GM12875 (cell line): ENCODE measurements at regions not wholly inside any gene's neighbourhood (a gene's known extent, or its start where the extent isn't known, plus 50 kb on each side); places are given as distances from the start of the nearest gene placed in this dataset.
"Not testable (repeated sequence)": the region's sequence is repeated elsewhere in the genome, so short reads cannot be mapped to it uniquely, and the experiment has no call there.

Experiments used
- H3K4me3 ChIP-seq: one replicate; pipeline ENCODE4 v1.5.1; 2011; ENCODE audit warnings: low read depth, low read length, control low read depth
- TF ChIP-seq, protein P1 (sequence below): IDR thresholded peaks from 2 replicates; pipeline ENCODE4 v1.5.1; 2011; ENCODE audit warnings: low read depth, mild to moderate bottlenecking, control low read depth, inconsistent platforms, low read length, moderate library complexity, borderline replicate concordance; ENCODE audit not compliant: insufficient read depth

DNA sequence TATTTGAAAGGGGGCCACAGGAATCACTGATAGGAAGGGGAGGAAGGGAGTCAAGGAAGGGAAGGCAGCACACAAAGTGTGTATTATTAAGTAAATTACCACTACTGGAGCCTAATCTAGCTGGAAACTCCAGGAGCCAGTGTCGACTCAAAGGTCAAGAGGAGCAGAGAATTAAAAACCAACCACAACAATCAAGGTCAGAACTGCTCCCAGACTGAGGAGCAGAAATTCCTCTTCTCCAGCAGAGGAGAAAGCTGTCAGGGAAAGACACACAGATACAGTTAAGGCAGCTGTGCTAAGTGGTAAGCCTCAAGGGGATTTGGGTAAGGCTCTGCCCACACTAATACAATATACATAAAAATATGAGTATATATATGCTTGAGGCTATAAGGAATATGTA is 87.5 kb upstream of the PTPN13 start:
- TF ChIP-seq, protein P1, sequence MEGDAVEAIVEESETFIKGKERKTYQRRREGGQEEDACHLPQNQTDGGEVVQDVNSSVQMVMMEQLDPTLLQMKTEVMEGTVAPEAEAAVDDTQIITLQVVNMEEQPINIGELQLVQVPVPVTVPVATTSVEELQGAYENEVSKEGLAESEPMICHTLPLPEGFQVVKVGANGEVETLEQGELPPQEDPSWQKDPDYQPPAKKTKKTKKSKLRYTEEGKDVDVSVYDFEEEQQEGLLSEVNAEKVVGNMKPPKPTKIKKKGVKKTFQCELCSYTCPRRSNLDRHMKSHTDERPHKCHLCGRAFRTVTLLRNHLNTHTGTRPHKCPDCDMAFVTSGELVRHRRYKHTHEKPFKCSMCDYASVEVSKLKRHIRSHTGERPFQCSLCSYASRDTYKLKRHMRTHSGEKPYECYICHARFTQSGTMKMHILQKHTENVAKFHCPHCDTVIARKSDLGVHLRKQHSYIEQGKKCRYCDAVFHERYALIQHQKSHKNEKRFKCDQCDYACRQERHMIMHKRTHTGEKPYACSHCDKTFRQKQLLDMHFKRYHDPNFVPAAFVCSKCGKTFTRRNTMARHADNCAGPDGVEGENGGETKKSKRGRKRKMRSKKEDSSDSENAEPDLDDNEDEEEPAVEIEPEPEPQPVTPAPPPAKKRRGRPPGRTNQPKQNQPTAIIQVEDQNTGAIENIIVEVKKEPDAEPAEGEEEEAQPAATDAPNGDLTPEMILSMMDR: no peak
- no peak overlapping the region for H3K4me3 ChIP-seq

DNA sequence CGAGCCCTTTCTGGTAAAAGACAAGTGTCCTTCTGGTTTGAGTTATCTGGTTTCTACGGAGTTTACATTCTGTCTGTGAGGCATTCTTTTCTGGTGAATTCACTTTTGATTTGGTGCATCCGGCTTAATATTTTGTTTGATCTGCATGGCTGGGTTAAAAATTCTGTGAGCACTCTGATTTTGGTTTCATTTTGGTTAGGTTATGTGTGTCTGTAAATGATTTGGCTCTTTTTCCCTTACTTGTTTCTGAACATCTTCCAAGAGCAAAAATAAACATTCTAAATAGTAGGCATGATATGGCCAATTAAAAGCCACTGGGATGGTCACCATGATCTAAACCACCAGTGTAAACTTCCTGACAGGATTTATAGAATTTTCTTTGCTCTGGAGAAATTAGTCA is 85.7 kb upstream of the PTPN13 start:
- H3K4me3 ChIP-seq: no peak overlapping the region

DNA sequence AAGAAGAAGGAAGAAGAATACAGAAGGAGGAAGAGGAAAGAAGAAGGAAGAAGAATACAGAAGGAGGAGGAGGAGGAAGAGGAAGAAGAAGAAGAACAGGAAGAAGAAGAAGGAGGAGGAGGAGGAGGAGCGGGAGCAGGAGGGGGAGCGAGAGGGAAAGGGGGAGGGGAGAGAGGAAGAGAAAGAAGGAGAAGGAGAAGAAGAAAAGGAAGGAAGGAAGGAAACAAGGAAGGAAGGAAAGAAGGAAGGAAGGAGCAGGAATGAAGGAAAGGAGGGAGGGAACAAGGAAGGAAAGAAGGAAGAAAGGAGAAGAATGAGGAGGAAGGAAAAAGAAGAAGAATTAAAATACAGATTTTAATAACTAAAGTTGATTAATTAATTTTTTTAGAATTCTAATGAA is 82.5 kb upstream of the PTPN13 start:
- H3K4me3 ChIP-seq: no peak overlapping the region
- TF ChIP-seq, protein P1: no peak

More for the DNA sequence above, 85.7 kb upstream of the PTPN13 start:
- TF ChIP-seq, protein P1: no peak

DNA sequence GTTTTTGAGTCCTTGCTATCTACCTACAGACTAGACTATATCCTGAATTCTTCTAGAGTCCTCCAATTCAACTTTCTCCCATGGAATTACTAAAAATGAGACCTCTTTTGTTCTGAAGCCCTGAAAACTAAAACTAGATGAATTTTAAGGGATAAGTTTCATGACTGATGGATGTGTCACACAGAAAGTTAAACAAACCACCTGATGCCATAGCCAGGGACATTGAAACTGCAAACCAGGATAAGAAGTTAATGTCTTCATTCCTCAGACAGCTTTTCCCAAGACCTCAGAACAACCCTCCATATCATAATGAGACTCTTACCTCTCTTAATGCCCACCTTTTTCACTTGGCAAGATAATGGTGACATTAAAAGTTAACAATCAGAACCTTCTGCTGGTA is 81.5 kb upstream of the PTPN13 start:
- TF ChIP-seq, protein P1: no peak
- H3K4me3 ChIP-seq: no peak overlapping the region

DNA sequence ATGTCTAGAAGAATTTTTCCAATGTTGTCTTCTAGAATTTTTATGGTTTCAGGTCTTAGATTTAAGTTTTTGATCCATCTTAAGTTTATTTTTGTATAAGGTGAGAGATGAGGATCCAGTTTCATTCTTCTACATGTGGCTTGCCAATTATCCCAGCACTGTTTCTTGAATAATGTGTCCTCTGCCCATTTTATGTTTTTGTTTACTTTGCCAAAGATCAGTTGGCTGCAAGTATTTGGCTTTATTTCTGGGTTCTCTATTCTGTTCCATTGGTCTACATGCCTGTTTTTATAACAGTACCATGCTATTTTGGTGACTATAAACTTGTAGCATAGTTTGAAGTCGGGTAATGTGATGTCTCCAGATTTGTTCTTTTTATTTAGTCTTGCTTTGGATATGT is 78.2 kb upstream of the PTPN13 start:
- not testable (repeated sequence) for H3K4me3 ChIP-seq

DNA sequence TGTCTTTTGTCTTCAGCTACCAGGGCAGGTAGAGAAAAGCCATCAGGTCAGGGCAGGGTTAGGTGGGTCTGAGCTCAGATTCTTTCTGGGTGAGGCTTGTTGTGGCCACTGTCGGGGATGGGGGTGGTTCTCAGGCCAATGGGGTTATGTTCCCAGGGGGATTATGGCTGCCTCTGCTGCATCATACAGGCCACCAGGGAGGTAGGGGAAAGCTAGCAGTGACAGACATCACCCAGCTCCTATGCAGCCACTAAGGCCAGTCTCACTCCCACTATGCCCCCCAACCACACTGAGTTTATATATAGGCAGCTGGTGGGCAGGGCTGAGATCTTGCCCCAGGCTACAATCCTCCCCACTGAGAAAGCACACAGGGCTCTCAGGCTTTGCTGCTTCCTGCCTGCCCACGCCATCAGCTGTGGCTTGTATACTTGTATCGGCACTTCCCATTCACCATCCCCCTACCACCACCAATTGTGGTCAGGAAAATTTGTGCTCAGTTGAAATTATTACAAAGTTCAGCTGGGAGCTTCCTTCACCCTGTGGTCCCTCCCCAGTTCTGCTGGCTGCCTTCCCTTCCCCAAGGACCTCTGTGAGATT is 72.6 kb upstream of the PTPN13 start:
- H3K4me3 ChIP-seq: no peak overlapping the region
- TF ChIP-seq, protein P1: no peak

DNA sequence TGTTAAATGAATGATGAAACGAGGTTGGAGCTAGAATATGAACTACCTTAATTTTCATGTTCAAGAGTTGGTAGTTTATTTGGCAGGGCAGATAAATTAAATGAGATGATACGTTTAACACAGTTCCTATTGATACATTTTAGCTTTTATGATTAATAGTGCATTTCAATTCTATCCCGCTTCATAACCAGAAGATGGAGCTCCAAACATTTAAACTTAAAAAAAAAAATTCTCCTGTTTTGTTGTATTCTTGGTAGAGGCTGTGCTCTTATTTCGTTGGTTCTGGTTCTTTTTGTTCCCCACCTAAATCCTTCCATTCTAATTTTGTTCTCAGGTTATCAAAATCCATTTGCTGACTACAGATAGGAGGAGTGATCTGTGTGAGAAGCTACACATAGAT is 71.8 kb upstream of the PTPN13 start:
- TF ChIP-seq, protein P1: no peak
- H3K4me3 ChIP-seq: no peak overlapping the region

DNA sequence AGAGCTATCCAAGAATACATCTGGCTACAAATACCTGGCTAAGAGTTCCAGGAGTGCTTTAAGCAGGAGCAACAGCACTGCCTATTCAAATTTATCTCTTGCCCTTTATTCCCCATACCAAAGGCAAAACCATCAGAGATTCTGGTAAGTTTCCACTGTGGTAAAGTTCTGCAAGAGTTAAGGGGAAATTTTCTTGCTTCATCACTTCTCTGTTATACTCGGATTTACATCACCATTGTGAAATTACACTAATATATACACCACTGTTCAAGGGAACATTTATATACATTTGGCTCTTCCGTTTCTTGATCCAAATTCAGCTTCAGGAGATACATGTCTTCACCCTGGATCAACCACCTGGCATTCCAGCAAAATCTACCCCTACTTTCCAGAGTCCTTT is 70.8 kb upstream of the PTPN13 start:
- H3K4me3 ChIP-seq: no peak overlapping the region
- TF ChIP-seq, protein P1: no peak

DNA sequence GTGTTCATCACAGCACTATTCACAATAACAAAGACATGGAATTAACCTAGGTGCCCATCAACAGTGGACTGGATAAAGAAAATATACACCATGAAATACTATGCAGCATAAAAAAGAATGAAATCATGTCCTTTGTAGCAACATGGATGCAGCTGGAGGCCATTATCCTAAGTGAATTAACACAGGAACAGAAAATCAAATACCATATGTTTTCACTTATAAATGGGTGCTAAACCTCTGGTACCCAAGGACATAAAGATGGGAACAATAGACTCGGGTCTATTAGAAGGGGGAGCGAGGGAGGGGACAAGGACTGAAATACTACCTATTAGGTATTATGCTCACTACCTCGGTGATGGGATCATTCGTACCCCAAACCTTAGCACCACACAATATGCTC is 66.4 kb upstream of the PTPN13 start:
- not testable (repeated sequence) for H3K4me3 ChIP-seq
